H1 (cell line): ENCODE measurements at regions not wholly inside any gene's neighbourhood (a gene's known extent, or its start where the extent isn't known, plus 50 kb on each side); places are given as distances from the start of the nearest gene placed in this dataset.

Experiments used
- ATF2 ChIP-seq: IDR thresholded peaks from 2 replicates; pipeline ENCODE4 v1.6.1; 2012; ENCODE audit warnings: low read length, inconsistent platforms
- CHD2 ChIP-seq: IDR thresholded peaks from 2 replicates; pipeline ENCODE4 v1.6.1; 2012; ENCODE audit warnings: low read length, improper control_type of control experiment
- RXRA ChIP-seq: IDR thresholded peaks from 2 replicates; pipeline ENCODE4 v1.6.1; 2011; ENCODE audit warnings: low read depth, mild to moderate bottlenecking, low read length, moderate library complexity; ENCODE audit not compliant: insufficient read depth

- no peak for TF ChIP-seq ATF2
- TF ChIP-seq CHD2 = no peak
- no peak for TF ChIP-seq RXRA
- TF ChIP-seq, all 59 proteins: peak for 0
These were observed 151.7 kb downstream of the RPAP3 start (continued) for GRCh38 chr12:47554046-47554653.
